Right cardiac atrium (tissue), 5 donors: ENCODE measurements at regions not wholly inside any gene's neighbourhood (a gene's known extent, or its start where the extent isn't known, plus 50 kb on each side); places are given as distances from the start of the nearest gene placed in this dataset.
A peak's percentile ranks its signal among the peaks of the same experiment; 100 is the strongest.
"Not testable (repeated sequence)": the region's sequence is repeated elsewhere in the genome, so short reads cannot be mapped to it uniquely, and the experiment has no call there.

Source experiments
- ATAC-seq, 2 donors: fragments of 200-7000 bp; cut with Tn5 transposase; one replicate each; pipeline versions ENCODE4 v1.8.0 to v1.9.1; 2020; ENCODE audit warnings: moderate library complexity in 2 of 2, mild to moderate bottlenecking in 1 of 2
- DNase-seq, 3 donors: peaks; one replicate each; pipeline ENCODE4 v3.0.0-alpha.2; 2020
- H3K27ac ChIP-seq: one replicate; pipeline ENCODE4 v1.5.1; 2013; ENCODE audit warnings: mild to moderate bottlenecking, low read length, control low read depth, moderate library complexity
- H3K27me3 ChIP-seq: one replicate; pipeline ENCODE4 v1.6.1; 2013; ENCODE audit not compliant: control insufficient read depth, insufficient read depth
- H3K4me1 ChIP-seq: one replicate; pipeline ENCODE4 v1.6.1; 2013; ENCODE audit warnings: low read length; ENCODE audit not compliant: control insufficient read depth, insufficient read depth
- H3K4me3 ChIP-seq: one replicate; pipeline ENCODE4 v1.5.1; 2013; ENCODE audit warnings: low read length, control low read depth
- H3K9me3 ChIP-seq: one replicate; pipeline ENCODE4 v1.6.1; 2013; ENCODE audit warnings: low read length; ENCODE audit not compliant: control insufficient read depth
- WGBS: extraction: QIAGEN DNeasy Blood & Tissue Kit; methylation state at CpG from one replicate; pipeline ENCODE4 v1.1.7; 2013; 5-methylcytosine and 5-hydroxymethylcytosine counted together
- intact Hi-C, 4 donors: fragments of 100-400 bp; cut with DNase I; formaldehyde crosslinking; loops; one replicate each; pipeline versions ENCODE4 v1.11.0 to v1.14.0; 2022 to 2023
- donor health status: healthy with polysubstance abuse.
- donor health status: DM: no; HTN: yes; CAD: no.
- donor health status: DM: no; HTN: no; CAD: no.
- donor health status: DM: no; HTN: yes; CAD: no; lungs with severe emphysema.
- donor health status: DM: yes; HTN: yes; CAD: no.

DNA sequence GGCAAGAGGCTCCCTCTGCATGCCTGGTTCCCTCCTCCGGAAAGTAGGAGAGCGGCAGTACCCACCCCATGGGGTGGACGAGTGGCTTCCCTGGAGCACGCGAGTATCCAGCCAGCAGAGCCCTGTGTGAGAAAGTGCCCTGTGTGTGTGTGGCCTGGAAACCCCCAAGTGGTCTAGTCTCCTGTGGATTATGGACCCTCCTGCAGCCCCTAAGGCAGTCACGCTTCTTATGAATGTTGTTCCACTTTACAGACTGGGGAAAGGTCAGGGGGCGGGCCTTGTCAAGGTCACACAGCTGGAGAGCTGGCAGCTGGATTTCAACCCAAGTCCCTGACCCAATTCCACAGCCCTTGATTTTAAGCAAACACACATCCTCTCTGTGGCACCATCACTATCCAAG, 252.5 kb upstream of the SULF2 start:
- DNase-seq, H3K4me3 ChIP-seq, H3K27ac ChIP-seq, H3K9me3 ChIP-seq, intact Hi-C loops, H3K27me3 ChIP-seq, H3K4me1 ChIP-seq: not testable (repeated sequence)
- WGBS = 77% methylated on average over 7 of the region's 7 CpGs
- peak in 1 of 2 donors; percentile 38 for ATAC-seq

DNA sequence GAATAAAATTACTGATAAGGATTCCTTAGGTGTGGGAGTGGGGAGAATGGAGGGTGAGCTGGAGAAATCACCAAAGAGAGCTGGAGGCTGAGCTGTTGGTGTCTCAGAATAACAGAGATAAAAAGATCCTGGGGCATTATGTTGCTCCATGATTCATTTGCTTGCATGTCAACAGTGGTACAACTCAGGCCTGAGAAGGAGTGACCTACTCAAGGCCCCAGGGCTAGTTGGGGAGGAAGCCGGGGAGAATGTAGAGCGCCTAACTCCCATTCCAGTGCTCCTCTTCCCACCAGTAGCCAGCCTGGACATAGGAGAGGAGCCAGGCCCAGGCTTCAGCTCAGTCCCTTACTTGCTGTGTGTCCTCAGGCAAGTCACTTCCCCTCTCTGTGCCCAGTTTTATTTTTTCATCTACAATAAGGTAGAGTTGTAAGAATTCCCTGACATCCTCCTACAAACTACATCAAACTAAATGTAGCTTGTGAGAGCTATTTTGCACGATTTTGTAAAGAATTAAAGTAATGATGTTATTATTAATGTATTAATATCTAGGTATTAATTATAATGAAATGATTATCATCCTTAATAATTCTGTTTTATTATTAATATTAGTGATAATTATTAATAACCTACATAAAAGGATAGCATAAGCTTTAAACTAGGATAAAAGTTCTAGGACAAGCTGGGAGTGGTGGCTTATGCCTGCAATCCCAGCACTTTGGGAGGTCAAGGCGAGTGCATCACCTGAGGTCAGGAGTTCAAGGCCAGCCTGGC, 250.9 kb upstream of the SULF2 start:
- H3K27ac ChIP-seq = no peak overlapping the region

DNA sequence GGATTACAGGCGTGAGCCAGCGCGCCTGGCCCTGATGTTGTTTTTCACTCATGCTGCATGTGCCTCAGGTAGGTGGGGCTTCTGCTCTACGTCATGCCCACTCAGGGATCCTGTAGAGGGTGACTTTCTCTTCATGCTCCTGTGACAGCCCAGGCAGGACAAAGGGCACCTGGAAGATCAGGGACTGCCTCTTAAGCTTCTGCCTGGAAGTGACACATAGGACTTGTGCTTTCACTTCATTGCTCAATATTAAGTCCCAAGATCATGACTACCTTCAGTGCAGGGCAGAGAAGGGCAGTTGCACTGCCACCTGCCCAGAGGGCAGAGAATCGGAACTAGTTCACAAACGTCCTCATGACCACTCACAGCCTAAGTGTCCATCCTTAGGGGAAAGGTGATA, 249.5 kb upstream of the SULF2 start:
- no peak overlapping the region for H3K27ac ChIP-seq
- no peak overlapping the region for H3K4me3 ChIP-seq
- no peak for ATAC-seq
- no peaks in the 10 kb centered on the region for H3K27me3 ChIP-seq
- WGBS = 90% methylated on average over 6 of the region's 6 CpGs
- no peaks in the 10 kb centered on the region for H3K4me1 ChIP-seq
- DNase-seq = no peak
- intact Hi-C loops = no loop called here
- H3K9me3 ChIP-seq = no peaks in the 10 kb centered on the region

More for the DNA sequence above, 250.9 kb upstream of the SULF2 start:
- Histone ChIP-seq H3K4me1 (no peaks in the 10 kb centered on the region), H3K9me3 (no peaks in the 10 kb centered on the region), H3K4me3 (no peak overlapping the region), H3K27me3 (no peaks in the 10 kb centered on the region)
- ATAC-seq (no peak), DNase-seq (no peak)
- intact Hi-C loops = no loop called here
- WGBS = 92% methylated on average over 4 of the region's 4 CpGs

DNA sequence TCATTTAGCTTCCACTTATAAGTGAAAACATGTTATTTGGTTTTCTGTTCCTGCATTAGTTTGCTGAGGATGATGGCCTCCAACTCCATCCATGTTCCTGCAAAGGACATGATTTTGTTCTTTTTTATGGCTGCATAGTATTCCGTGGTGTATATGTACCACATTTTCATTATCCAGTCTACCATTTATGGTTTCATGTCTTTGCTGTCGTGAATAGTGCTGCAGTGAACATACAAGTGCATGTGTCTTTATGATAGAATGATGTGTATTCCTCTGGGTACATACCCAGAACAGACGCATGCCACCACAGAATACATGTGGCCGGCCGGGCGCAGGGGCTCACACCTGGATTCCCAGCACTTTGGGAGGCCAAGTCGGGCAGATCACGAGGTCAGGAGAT, 247.7 kb upstream of the SULF2 start:
- WGBS = 94% methylated on average over 8 of the region's 8 CpGs
- DNase-seq, H3K4me3 ChIP-seq, H3K4me1 ChIP-seq, H3K27ac ChIP-seq, H3K9me3 ChIP-seq, ATAC-seq, intact Hi-C loops, H3K27me3 ChIP-seq: not testable (repeated sequence)

DNA sequence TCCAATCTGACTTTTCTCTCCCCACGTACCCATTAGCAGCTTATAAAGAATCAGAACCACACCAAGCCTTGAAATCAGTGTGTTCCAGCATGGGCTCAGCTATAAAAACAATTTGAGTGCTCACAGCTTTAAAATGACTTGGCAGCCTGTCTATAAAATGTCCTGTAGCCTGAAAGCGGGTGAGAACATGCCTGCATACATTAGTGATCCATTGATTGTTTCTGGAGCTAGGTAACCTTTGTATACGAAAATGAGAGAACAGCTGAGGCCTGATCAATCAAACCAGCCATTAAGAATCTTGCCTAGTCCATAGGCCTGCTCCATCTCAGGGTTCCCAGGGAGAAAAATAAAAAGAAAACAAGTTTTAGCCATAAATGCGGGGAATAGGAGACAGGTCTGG, 245.8 kb upstream of the SULF2 start:
- no peak for ATAC-seq
- intact Hi-C loops = no loop called here
- WGBS = 83% methylated on average over 4 of the region's 4 CpGs
- Histone ChIP-seq H3K4me1 (no peaks in the 10 kb centered on the region), H3K27me3 (no peaks in the 10 kb centered on the region), H3K27ac (no peak overlapping the region), H3K4me3 (no peak overlapping the region), H3K9me3 (no peaks in the 10 kb centered on the region)
- DNase-seq = no peak

DNA sequence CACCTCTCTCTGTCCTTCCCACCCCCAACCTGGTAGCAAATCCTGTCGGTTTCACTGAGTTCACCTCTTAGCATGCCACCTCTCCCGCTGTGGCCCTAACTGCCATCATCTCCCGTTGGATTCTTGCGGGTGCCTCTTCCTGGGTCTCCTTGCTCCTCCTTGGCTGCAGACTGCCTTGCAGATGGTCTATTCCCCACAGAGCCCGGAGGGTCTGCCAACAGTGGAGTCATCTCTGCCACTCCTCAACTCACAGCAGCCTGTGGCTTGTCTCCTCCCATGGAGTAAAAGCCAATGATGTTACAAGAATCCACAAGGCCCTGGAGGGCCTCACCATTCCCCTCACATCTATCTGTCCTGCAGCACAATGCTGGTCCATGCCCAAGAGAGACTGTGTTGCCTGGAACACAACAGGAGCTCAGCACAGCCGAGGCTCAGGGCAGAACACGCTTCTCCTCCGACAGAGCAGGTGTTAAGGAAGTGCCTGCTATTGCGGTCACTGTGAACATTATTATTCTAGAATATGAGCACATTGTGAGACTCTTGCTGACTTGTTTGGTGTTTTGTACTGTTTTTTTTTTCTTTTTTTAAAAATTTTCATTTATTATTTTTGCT, 241.8 kb upstream of the SULF2 start:
- ATAC-seq = no peak
- H3K9me3 ChIP-seq = no peaks in the 10 kb centered on the region
- no peaks in the 10 kb centered on the region for H3K27me3 ChIP-seq
- WGBS = 85% methylated on average over 9 of the region's 9 CpGs
- intact Hi-C loops = no loop called here
- no peaks in the 10 kb centered on the region for H3K4me1 ChIP-seq
- DNase-seq = no peak
- H3K4me3 ChIP-seq = no peak overlapping the region
- no peak overlapping the region for H3K27ac ChIP-seq

DNA sequence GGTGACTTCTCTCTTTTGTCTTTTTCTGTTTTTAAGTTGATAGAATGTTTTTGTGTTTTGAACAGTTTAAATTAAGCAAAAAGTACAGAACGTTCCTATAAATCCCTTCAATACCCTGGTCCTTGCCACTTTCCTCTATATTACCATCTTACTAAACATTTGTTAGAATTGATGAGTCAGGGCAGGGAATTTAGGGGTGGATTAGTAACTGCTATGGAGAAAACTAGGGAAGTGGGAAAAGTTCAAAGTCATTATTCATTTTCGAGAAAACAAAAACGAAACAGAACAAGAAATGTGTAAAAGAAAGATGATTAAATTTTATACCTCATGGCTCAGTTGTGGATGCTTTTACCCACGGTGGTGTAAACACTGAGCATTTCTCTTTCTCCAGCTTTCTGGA, 240.4 kb upstream of the SULF2 start:
- intact Hi-C loops = no loop called here
- Histone ChIP-seq H3K4me1 (no peaks in the 10 kb centered on the region), H3K4me3 (no peak overlapping the region), H3K27me3 (no peaks in the 10 kb centered on the region), H3K9me3 (no peaks in the 10 kb centered on the region), H3K27ac (no peak overlapping the region)
- WGBS = 65% methylated on average over 4 of the region's 4 CpGs
- DNase-seq (no peak), ATAC-seq (peak in 1 of 2 donors; percentile 32)

DNA sequence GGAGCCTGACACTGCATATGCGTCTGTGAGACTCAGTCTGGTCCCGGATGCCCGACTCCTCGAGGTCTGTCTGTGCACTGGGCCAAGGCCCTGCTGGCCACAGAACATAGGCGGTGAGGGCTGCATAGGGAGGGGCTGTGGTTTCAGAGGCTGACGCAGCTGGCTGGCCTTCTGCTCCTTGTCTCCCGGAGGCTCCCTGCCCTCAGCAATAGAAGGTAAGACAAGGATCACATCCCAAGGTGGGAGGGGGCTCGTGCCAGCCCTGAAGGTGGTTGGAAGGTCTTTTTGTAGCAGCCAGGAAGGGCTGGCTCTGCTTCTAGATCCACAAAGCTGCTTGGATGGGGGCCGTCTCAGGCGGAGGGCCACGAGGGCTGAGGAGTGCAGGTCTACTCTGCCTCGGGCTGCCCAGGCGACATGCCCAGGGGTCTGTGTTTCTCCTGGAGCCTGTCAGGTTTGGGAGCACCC, 239.8 kb upstream of the SULF2 start:
- Histone ChIP-seq H3K4me3 (no peak overlapping the region), H3K4me1 (no peaks in the 10 kb centered on the region), H3K27ac (no peak overlapping the region), H3K9me3 (no peaks in the 10 kb centered on the region), H3K27me3 (no peaks in the 10 kb centered on the region)
- ATAC-seq = peak; percentile 77 to 95
- peak in 2 of 3 donors; percentile 64 to 76 for DNase-seq
- WGBS = 50% methylated on average over 13 of the region's 13 CpGs
- intact Hi-C loops = no loop called here

DNA sequence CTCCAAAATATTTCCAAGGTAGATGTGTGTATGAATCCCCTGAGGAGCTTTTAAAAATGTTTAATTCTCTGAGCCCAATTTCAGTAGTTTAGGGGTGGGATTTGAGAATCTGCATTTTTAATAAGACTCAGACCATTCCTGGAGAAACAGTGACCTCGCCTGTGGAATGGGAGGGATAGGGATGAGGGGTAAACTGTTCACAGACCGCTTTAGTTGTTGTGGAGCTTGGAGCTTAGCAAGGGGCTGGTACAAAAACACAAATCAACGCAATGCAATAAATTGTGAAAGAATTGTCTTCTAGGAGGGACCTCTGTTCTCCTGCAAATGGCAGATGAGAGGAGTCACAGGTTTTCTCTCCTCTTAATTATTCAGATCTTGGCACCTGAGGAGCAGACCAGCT, 239.3 kb upstream of the SULF2 start:
- Histone ChIP-seq H3K4me3 (no peak overlapping the region), H3K9me3 (no peaks in the 10 kb centered on the region), H3K27ac (no peak overlapping the region), H3K4me1 (no peaks in the 10 kb centered on the region), H3K27me3 (no peaks in the 10 kb centered on the region)
- intact Hi-C loops = no loop called here
- WGBS = 67% methylated on average over 3 of the region's 3 CpGs
- ATAC-seq = no peak
- DNase-seq = no peak

DNA sequence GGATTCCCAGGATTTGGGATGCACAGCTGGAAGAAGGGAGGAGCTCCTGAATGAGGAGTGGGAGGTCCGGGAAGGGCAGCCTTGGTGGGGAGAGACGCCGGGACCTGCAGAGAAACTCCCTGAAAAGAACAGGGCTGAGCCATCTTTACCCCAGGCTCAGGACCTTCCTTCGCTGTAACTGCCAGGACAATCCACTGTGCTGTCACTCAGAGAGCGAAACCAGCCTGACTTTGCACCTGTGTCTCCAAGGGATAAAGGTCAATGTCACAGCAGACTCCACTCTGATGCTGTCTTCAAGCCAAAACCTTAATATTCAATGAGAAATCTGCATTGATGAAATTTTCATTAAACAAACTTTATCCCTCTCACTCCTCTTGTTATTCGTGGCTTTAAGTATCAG, 235.4 kb upstream of the SULF2 start:
- DNase-seq, H3K27ac ChIP-seq, H3K9me3 ChIP-seq, ATAC-seq, intact Hi-C loops, H3K4me1 ChIP-seq, H3K4me3 ChIP-seq, H3K27me3 ChIP-seq: not testable (repeated sequence)
- 85% methylated on average over 6 of the region's 6 CpGs for WGBS

DNA sequence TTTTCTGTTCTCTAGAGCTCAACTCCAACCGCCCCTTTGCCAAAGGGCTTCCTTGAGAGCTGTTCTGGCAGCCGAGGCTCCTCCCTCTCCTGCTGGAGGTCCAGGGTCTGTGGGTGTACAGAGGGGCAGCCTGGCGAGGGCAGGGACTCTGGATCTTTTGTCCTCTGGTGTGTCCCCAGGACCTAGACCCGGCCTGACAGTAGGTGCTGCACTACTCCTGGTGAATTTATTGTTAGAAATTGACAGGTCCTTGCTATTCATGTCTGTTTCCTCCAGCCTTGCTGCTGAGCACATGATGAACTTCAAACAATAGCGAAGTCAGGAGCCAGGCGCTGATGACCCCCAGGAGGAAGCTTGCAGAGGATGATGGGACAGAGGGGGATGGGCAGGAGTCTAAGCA, 234.7 kb upstream of the SULF2 start:
- no peak overlapping the region for H3K27ac ChIP-seq
- WGBS = 73% methylated on average over 6 of the region's 6 CpGs
- intact Hi-C loops = no loop called here
- no peak for DNase-seq
- H3K27me3 ChIP-seq = no peaks in the 10 kb centered on the region
- H3K9me3 ChIP-seq = peaks cover 1% of the 10 kb centered on the region
- no peaks in the 10 kb centered on the region for H3K4me1 ChIP-seq
- no peak overlapping the region for H3K4me3 ChIP-seq
- no peak for ATAC-seq
